AG08395 (cell line): ENCODE measurements at regions not wholly inside any gene's neighbourhood (a gene's known extent, or its start where the extent isn't known, plus 50 kb on each side); places are given as distances from the start of the nearest gene placed in this dataset.

Experiments used
- DNase-seq: peaks from one replicate; pipeline ENCODE4 v3.0.0; 2012; ENCODE audit warnings: mixed read lengths, low spot score

DNA sequence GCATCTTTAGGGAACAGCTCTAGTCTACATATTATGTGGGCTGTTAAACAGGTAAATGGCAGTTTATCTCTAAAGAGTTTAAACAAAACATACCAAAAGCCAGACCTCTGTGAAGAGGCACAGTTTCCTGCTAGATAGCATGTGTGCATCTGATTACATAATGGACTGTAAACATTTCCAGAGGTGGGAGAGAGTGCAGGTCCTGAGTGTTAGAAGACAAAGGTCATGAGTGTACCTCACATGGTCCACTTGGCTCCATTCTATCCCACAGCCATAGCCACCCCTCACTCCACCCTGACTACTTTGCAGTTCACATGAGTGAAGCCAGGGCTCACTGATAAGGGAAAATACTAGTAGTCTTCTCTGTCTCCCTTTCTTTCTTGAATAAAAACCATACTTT lies 233.4 kb downstream of the MTX2 start:
- DNase-seq, result no peak

DNA sequence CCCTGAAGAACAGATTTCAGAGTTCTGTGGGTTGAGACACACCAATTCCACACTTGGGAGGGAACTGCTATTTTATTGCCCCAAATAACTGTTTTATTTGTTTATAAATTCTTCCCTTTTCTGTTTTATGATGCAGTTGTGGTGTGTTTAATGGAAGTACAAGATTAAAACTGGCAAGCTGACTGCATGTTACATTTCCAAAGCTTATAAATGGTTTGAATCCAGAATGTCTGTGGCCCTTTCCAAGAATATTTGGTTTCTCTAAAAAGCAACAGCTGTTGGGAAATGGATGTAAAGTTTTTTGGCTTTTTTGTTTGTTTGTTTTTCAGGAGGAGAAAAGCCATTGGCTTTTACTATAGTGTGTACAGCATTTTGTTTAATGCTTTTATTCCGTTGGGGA lies 234.5 kb downstream of the MTX2 start:
- no peak for DNase-seq

DNA sequence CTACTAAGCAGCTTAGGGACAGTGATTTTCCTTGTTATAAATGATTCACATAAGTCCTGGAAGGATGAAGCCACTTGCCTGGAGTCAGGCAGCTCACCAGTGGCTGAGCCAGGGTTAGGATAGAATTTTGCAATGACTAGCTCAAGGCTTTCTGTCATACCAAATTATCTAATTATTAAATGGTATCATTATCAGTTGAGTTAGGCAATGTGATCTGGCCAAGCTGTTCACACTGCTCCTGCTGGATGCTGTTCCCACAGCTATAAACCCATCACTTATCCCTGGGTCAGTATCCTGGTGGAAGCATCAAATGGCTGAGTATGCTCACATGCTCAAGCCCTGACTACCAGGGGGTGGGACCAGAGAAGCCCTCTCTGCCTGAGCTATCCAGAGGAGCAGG lies 235.2 kb downstream of the MTX2 start:
- no peak for DNase-seq

DNA sequence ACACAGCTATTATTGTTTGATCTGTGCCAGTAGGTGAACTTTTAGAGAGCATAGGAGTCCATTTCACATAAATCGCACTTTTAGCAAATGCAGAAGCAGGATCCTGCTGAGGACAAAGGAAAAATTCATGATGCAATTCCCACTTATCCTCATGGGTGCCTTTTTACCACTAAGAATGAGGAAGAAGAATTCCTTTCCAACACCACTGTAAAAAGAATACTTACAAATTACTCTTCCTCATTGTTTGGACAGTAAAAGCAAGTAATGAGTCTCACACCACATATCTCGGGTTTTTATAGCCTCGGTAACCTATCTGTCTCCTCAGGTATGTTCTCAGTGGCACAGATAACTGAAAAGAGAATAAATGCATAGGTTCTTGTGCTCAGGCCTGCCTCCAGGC lies 238.5 kb downstream of the MTX2 start:
- DNase-seq, result peak; percentile 40

DNA sequence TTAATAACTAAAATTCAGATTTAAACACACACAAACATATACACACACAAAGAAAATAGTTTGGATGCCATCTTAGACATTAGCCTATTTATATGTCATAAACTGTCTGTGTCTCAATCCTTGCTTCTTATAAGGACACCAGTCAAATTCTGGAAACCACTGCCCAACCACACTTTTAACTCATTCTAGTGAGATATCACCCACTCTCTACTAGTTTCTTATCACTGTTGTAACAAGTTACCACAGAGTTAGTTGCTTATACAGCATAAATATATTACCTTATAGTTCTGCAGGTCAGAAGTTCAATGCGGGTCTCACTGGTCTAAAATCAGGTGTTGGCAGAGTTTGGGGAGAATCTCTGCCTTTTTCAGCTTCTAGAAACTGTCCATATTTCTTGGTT lies 239.1 kb downstream of the MTX2 start:
- no peak for DNase-seq

DNA sequence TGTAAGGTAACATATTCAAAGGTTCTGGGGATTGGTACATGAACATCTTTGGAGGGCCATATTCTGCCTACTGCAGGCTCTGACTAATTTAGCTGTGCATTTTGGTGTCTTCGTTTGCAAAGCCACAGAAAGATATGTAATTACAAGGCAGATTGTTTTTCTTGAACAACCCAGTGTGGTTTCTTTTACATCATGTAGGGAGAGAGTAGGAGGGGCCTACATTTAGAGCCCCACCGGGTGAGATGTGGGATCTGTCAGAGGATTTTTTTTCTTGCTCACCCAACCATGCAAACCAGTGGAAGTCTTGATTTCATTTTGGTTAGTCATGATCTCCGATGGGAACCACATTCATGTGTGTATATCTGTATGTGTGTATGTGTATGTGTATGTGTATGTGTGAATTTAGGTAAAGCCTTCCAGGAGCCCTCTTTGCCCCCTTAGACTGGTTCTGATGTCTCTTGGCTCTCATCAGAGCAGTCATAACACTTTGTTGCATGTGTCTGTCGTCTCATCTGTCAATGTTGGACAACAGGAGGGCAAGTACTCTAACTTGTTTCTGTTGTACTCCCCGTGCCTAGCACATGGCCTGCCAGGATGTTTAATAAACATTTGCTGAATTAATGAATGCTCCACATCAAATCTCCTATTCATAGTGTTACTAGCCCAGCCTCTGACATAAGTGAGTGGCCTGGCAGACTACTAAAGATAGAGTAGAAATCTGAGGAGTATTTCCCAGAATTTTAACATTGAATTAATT lies 239.9 kb downstream of the MTX2 start:
- no peak for DNase-seq

DNA sequence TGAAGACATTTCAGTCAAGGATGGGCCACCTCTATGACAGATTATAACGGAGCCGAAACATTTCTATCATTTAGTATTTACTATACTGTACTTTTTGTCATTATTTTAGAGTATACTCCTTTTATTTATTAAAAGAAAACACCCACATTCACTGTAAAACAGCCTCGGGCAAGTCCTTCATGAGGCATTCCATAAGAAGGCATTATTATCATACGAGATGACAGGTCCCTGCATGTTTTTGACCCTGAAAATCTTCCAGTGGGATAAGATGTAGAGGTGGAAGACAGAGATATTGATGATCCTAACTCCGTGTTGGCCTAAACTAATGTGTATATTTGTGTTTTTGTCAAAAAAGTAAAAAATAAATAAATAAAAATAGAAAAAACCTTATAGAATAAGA lies 245.0 kb downstream of the MTX2 start:
- no peak for DNase-seq

DNA sequence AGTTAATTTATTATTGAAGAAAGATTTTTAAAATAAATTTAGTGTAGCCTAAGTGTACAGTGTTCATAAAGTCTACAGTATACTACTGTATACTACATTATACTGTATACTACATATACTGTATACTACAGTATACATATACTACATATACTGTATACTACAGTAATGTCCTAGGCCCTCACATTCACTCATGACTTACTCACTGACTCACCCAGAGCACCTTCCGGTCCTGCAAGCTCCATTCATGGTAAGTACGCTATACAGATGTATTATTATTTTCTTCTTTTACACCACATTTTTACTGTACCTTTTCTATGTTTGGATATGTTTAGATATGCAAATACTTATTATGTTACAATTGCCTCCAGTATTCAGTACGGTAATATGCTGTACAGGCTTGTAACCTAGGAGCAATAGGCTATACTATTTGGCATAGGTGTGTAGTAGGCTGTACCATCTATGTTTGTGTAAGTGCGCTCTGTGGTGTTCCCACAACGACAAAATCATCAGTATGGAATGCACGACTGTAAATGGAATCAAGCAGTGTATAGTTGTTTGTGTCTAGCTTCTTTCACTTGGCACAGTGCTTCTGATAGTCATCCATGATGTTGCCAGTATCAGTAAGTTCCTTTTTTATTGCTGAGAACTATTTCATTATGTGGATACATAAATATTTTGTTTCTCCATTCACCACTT lies 245.7 kb downstream of the MTX2 start:
- no peak for DNase-seq

DNA sequence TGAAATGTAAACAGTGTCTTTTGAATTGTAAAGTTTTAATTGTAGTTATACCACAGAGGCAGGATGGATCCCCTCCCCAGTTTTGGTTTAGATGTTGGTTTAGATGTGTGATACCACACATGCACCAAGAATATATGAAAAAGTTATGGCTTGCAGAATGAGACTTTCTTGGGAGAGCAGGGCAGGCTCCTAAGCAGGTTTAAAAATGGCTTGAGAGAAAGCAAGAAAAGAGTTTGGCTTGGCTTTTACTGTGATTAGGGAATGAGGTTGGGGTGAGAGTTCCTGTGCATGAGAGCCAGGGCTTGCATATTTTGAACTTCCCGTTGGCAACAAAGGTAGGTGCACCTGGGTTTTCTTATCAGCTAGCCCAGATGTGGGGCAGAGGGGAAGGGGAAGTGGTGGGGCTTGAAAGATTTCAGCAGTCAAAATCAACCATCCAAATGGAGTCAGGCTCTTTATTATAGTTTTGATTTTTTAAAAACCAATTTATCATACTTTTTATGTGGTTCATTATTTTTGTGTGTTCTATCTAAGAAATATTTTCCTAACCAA lies 246.9 kb downstream of the MTX2 start:
- no peak for DNase-seq

DNA sequence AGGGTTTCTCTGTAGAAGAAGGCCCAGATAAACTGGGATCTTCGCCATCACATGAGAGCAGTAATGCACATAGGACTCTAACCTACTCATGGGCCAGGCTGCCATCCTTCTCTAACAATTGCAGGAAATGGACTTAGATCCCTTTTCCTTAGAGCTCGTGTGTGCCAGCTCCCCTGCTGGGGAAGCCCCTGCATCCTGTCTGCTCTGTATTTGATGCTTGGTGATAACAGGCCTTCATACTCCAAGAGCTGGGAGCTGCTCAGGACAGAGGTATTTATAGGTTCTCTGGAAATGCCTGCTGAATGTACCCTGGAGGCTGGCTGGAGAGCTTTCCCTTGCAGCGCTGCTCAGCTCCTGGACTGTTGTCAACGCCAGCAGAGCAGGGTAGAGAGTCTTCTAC lies 249.6 kb downstream of the MTX2 start:
- DNase-seq, result no peak

DNA sequence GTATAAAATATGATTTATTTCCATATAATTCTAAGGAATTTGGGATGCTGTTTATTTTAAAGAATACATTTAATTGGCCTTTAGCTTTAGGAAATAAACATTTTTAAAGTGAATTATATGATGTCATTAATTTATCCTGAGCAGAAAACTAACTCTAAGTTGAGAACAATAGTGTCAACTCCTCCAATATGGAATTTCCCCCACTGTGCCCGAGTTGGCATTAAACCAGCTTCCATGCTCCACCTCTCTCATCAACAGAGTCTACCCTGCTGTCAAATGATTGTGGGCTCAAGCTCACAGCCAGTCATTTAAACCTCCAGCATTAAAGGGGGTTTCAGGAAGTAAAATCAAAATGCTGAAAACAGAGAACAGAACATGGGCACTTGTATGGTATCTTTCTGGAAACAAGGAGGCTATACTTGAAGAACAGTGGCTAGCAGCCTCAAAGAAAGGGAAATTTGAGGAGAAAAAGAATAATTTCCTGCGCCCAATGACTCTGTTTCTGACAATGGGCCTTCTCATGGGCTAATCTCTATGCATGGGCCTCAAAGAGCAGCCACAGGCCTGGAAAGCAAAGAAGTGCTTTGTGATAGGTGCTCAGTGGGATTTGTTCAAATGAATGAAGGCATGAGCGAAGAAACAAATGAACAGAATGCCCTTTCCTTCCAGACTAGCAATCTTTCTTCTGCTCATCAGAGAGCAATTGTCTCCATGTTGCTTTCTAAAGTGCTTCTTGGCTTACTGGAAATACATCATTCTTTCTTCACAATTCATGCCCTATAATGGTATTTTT lies 252.8 kb downstream of the MTX2 start:
- DNase-seq, result no peak

DNA sequence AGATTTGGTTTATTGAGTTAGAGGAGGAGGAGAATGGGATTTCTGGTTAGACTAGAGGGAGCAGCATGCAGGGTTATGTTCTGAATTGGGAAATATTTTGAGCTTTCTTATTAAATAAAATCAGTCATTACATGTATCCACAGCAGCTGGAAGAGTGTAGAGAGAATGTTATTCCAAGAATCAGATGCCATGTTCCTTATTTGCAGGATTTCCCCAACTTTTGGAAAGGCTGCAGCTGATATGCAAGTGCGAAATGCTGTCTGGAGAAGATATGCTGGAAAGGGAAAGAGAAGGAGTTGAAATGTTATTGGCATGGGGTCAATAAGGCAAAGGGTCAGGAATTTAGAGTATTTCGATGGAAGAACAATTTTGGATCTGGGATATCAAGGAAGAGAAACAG lies 255.8 kb downstream of the MTX2 start:
- no peak for DNase-seq

DNA sequence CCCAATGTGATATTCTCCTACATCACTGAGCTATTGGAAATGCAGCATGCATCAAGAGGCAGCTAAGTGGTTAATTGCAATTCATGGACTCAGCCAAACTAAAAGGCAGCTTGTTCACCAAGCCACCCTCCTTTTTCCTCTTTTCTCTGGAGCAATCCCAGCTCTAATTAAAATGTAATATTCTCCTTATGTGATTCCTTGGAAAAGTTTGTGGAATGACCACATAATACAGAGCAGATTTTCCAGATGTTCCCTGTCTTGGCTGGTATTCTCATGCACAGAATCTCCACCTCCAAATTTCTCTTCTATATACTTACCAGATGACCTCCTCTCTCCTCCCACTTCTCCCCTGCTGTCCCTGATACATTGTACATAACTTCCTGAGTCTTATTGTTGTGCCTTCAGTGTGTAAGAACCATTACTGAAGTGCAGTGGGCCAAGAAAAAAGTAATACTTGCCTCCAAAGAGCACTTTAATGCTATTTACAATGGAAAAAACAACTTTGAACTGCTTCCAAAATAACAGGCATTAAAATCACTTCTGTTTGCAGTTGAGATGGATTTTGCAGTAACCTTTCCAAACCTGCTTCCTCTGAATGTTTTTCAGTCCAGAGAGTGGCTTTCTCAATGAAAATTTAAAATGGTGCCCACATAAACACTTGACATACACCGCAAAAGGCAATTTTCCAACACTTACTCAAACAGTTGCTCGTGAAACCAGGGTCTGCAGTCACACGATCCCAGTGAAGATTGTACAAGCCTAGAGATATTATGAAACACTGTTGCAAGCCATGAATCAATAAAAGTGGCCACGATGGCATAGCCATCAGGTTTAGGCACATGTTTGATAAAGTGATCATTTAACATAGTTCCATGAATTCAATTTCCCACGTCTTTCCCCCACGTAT lies 258.0 kb downstream of the MTX2 start:
- peak; percentile 45 for DNase-seq

DNA sequence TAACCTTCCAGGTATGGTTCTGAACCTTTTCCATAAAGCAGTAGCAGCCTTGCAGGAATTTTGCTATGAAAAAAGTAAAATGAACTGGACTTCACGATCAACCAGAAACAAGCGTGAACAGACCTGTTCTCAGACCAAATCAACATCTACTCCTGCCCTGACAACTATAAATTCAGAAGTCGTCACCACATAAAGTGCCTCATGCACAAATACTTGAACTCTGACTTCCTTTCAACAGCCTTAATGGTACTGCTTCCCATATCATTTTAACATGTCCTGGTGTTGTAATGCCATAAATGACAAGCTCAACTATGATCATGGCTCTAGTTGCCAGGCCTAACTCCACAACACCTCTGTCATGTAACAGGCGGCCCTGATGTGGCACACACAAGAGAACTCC lies 262.4 kb downstream of the MTX2 start:
- no peak for DNase-seq

DNA sequence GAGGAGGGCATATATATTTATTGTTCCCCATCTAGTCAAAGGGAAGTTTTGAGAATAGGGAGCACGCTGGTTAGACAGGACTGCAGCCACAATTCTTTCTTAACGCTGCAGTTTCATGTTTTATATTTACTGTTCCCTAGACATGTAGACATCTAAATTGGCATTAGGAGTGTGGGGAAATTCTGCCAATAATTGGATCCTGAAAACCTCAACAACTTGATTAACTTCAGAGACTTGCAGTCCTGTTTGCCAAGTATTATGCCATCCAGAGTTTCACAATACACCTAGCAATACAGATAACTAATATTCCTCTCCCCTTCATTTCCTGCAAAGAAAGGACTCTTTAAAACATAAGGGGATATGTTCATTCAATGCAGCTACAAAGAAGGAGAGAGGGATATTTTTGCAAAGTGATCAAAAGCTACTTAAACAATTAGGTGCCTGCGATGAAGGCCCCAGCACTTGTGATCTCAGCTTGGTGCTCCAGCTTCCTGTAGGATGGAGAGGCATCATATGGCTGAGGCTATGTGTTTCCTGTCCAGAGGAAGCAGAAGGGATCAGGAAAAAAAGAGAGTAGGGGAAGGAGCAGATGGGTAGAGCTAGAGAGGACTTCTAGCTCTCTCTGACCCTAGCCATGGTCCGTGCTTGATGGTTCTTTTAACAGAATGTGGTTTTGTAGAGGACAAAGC lies 264.4 kb downstream of the MTX2 start:
- no peak for DNase-seq

DNA sequence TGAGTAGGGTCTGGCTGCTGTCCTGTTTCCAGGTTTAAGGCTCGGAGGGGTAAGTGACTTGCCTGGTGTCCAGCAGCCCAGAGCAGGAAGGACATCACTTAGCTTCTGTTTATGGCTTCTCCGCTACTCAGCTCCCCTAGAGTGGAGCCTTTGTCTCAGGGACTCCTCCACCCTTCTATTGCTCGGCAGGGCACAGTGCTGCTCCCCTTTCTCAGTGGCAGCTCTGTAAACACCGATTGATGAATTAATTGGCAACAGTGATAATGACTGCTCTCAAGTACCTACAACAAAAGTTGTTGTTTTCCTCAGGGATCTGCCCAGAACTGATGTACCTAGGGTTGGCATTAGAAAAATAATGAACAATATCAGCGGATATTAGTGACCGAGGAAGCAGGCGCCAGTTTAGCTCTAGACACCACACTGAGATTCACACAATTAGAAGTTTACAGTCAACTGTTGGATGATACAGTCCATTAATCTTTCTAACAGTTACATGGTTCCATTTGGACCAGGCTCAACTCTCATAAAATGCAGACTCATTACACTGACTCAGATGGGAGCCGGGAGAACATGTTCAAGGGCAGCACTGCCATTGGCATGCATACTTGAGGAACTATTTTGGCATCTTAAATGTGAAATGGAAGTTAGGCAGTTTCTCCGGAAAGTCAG lies 265.7 kb downstream of the MTX2 start:
- peak; percentile 79 for DNase-seq

DNA sequence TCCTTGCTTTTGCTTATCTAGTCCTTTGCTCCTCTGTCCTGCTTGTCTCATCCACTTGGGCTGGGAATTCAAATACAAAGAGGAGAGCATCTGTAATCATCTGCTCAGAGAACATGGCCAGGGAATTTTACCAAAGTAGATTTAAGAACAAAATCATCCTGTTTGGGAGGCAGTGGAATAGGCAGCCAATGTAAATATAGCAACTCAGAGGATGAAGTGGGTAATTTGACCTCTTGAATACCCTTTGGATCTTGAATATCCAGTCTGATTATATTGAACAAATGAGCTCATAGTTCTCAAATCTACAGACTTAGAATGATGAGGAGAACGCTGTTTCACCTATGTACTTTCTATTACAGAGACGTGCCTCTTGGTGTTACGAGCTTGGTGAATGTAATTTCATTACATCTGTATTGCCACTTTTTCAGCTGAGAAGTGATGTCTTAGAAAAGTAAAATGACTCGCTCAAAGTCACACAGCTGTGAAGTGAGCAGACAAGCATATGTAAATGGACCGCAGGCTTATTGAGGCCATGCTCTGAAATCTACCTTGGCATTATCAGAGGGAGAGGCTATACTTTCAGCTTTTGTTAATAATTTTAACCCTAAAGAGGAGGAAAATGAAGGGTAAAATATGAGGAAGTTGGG lies 266.3 kb downstream of the MTX2 start:
- no peak for DNase-seq

DNA sequence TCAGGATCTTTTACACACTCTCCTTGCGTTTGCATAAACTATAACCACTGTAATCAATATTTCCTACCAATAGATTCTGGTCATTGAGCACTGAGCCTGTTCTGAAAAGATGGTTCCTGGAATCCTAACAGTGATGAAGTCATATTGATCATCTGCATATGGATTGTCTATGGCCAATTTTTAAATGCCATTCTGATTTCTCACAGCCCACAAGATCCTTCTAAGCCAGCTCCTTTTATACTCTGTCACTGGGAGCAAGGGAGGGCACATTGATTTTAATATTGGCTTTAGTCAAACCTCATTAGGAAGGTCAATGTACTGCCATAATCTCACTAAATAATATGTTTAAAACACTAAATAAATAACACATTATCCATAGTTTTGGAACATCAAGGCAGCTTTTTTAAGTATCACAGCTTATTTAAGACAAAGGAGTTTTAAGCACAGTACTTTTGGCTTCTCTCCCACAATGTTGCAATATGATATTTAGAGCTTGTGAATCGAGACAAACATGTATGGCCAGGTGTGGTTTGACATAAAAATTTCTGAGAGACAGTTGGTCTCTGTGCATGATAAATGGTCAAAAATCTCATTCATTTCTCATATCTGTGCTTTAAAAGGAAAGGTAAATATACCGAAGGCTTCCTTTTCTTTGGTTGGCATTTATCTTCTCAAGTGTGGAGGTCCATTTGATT lies 267.3 kb downstream of the MTX2 start:
- no peak for DNase-seq

DNA sequence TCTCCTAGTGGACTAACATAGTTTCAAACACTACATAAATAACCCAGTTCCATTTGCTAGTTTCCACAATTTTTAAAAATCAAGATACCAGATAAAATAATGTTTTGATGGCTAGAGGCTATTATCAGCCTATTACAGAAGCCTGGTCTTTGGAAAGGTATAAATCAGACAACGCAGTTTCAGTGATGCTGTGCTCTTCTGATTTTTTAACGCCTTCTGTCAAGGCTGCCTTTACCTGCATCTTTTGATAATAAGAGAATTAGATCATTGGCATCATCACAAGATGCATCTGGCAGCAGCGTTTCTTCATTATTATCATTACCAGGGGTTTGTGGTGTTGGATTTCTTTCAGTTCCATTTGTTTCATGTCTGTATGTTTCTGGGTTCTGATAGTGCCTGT lies 268.7 kb downstream of the MTX2 start:
- DNase-seq, result no peak
